DND-41 (cell line): ENCODE measurements at regions not wholly inside any gene's neighbourhood (a gene's known extent, or its start where the extent isn't known, plus 50 kb on each side); places are given as distances from the start of the nearest gene placed in this dataset.
A peak's percentile ranks its signal among the peaks of the same experiment; 100 is the strongest.

Experiments used
- ATAC-seq: fragments of 200-7000 bp; cut with Tn5 transposase; 3 replicates; pipeline ENCODE4 v1.9.1; 2021; ENCODE audit warnings: low read depth; ENCODE audit not compliant: insufficient read depth
- DNase-seq: peaks from one replicate; pipeline ENCODE4 v3.0.0-alpha.2; 2020
- H2AFZ ChIP-seq: 2 replicates; pipeline ENCODE4 v1.6.0; 2012; ENCODE audit warnings: low read depth, low read length
- H3K27ac ChIP-seq: 2 replicates; pipeline ENCODE4 v1.5.1; 2012; ENCODE audit warnings: low read length, inconsistent platforms
- H3K27me3 ChIP-seq: fragments of 200-600 bp; sonication (generic); 2 replicates; pipeline ENCODE4 v1.6.0; 2012; ENCODE audit warnings: low read length, mild to moderate bottlenecking, inconsistent platforms; ENCODE audit not compliant: insufficient read depth, poor library complexity
- H3K36me3 ChIP-seq: 2 replicates; pipeline ENCODE4 v1.5.1; 2012; ENCODE audit warnings: low read length, inconsistent platforms; ENCODE audit not compliant: insufficient read depth
- H3K4me1 ChIP-seq: 2 replicates; pipeline ENCODE4 v1.5.1; 2012; ENCODE audit warnings: mild to moderate bottlenecking, low read length; ENCODE audit not compliant: insufficient read depth
- H3K4me2 ChIP-seq: 2 replicates; pipeline ENCODE4 v1.6.0; 2012; ENCODE audit warnings: mild to moderate bottlenecking, moderate library complexity, low read length, inconsistent platforms; ENCODE audit not compliant: insufficient read depth
- H3K4me3 ChIP-seq, 2 experiments: fragments of 200-600 bp in 1 of 2; shearing (Covaris generic) in 1 of 2; 2 replicates each; pipeline ENCODE4 v1.5.1; 2012 to 2016; ENCODE audit warnings: inconsistent platforms in 2 of 2, low read length in 2 of 2, mild to moderate bottlenecking in 2 of 2, low read depth in 1 of 2, moderate library complexity in 1 of 2
- H3K79me2 ChIP-seq: 2 replicates; pipeline ENCODE4 v1.6.0; 2012; ENCODE audit warnings: low read length, inconsistent platforms; ENCODE audit not compliant: insufficient read depth
- H3K9ac ChIP-seq: 2 replicates; pipeline ENCODE4 v1.6.0; 2012; ENCODE audit warnings: low read depth, mild to moderate bottlenecking, inconsistent platforms, low read length, moderate library complexity
- H3K9me3 ChIP-seq: 2 replicates; pipeline ENCODE4 v1.5.1; 2012; ENCODE audit warnings: low read length, moderate library complexity, mild to moderate bottlenecking, inconsistent platforms; ENCODE audit not compliant: insufficient read depth, severe bottlenecking
- H4K20me1 ChIP-seq: 2 replicates; pipeline ENCODE4 v1.6.0; 2012; ENCODE audit warnings: low read length; ENCODE audit not compliant: insufficient read depth
- EZH2 ChIP-seq: IDR thresholded peaks from 3 replicates; pipeline ENCODE4 v1.6.1; 2012; ENCODE audit warnings: borderline replicate concordance, low read depth, mild to moderate bottlenecking, moderate library complexity, low read length, inconsistent platforms; ENCODE audit not compliant: severe bottlenecking
- TF ChIP-seq, protein P1 (sequence below): IDR thresholded peaks from 2 replicates; pipeline ENCODE4 v1.5.1; 2012; ENCODE audit warnings: borderline replicate concordance, low read length, moderate library complexity, mild to moderate bottlenecking; ENCODE audit not compliant: poor library complexity, severe bottlenecking; ENCODE audit errors: extremely low read depth

DNA sequence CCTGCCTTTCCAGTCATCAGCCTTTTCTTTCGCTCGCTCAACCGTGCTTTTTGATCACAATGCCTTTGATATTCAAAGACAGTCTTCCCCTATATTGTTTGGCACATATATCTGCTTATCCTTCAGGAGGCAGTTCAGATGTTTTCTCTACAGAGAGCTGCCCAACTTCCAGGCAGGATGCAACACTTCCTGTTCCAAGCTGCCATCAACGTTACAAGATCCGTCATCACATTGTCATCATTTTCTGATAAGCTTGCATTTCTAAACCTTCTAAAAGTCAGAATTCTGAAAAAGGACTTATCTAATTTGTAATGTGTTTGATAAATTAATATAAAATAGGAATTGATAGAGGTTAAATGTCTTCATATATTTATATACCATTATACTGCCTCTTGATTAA lies 574.2 kb downstream of the TBC1D4 start:
- DNase-seq, result no peak
- Histone ChIP-seq H3K36me3 (no peaks in the 10 kb centered on the region), H4K20me1 (no peaks in the 10 kb centered on the region), H3K9me3 (no peaks in the 10 kb centered on the region), H3K79me2 (no peaks in the 10 kb centered on the region), H3K27ac (no peak overlapping the region), H3K27me3 (no peaks in the 10 kb centered on the region), H3K9ac (no peak overlapping the region), H3K4me1 (no peaks in the 10 kb centered on the region), H3K4me2 (no peak overlapping the region), H2AFZ (no peak overlapping the region), H3K4me3 (no peak overlapping the region)
- TF ChIP-seq, protein P1, sequence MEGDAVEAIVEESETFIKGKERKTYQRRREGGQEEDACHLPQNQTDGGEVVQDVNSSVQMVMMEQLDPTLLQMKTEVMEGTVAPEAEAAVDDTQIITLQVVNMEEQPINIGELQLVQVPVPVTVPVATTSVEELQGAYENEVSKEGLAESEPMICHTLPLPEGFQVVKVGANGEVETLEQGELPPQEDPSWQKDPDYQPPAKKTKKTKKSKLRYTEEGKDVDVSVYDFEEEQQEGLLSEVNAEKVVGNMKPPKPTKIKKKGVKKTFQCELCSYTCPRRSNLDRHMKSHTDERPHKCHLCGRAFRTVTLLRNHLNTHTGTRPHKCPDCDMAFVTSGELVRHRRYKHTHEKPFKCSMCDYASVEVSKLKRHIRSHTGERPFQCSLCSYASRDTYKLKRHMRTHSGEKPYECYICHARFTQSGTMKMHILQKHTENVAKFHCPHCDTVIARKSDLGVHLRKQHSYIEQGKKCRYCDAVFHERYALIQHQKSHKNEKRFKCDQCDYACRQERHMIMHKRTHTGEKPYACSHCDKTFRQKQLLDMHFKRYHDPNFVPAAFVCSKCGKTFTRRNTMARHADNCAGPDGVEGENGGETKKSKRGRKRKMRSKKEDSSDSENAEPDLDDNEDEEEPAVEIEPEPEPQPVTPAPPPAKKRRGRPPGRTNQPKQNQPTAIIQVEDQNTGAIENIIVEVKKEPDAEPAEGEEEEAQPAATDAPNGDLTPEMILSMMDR, result no peak
- no peak for TF ChIP-seq EZH2
- ATAC-seq, result no peak

DNA sequence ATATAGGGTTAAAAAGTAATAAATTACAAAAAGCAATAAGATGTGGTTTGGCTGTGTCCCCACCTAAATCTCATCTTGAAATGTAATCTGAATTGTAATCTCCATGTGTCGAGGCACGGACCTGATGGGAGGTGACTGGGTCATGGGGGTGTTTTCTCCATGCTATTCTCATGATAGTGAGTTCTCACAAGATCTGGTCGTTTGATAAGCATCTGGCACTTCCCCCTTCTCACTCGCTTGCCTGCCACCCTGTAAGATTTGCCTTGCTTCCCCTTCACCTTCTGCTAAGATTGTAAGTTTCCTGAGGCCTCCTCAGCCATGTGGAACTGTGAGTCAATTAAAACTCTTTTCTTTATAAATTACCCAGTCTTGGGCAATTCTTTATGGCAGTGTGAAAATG lies 577.4 kb downstream of the TBC1D4 start:
- Histone ChIP-seq H2AFZ (no peak overlapping the region), H3K27me3 (no peaks in the 10 kb centered on the region), H3K4me3 (no peak overlapping the region), H3K4me2 (no peak overlapping the region), H3K4me1 (no peaks in the 10 kb centered on the region), H4K20me1 (no peaks in the 10 kb centered on the region), H3K9me3 (no peaks in the 10 kb centered on the region), H3K27ac (no peak overlapping the region), H3K9ac (no peak overlapping the region), H3K79me2 (no peaks in the 10 kb centered on the region), H3K36me3 (no peaks in the 10 kb centered on the region)
- peak; percentile 61; the same call in 2 of the 3 replicates for ATAC-seq
- TF ChIP-seq, protein P1, result no peak
- DNase-seq, result peak; percentile 9

DNA sequence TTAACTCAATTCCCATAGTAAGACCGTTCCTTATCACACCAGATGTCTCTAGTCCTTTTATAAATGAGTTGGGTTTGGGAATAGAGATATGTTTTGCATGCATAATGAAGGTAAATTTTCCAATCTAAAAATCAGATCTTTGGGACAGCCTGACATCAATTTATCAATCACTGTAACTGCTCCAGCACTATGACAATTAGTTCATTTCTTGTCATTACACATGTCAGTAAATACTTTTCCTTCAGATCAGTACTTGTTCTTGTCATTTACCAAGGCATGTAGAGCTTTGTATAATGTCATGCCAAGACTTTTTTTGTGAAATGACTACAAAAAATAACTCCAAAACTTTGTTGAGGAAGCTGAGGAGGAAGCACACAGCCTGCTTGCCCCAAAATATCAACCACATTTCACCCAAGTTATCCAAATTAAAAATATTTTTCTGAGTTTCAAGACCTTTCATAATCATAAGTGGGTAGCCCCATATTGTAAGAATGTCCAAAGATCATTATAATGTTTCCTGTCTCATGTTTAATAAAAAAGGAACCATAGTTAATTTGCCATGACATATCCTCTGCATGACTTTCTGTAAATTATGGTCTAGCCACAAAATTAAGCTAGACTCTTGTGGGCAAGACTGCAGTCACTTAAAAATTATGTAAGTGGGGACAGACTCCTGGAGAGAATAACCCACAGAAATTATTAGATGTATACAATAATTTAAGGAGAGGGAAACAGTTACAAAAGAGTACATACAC lies 586.8 kb downstream of the TBC1D4 start:
- Histone ChIP-seq H3K4me3 (no peak overlapping the region), H3K4me1 (no peaks in the 10 kb centered on the region), H4K20me1 (no peaks in the 10 kb centered on the region), H3K4me2 (no peak overlapping the region), H3K9me3 (no peaks in the 10 kb centered on the region), H3K27ac (no peak overlapping the region), H3K36me3 (no peaks in the 10 kb centered on the region), H3K27me3 (no peaks in the 10 kb centered on the region), H3K79me2 (no peaks in the 10 kb centered on the region), H2AFZ (no peak overlapping the region), H3K9ac (no peak overlapping the region)
- no peak for DNase-seq
- no peak for TF ChIP-seq EZH2
- TF ChIP-seq, protein P1, result no peak
- no peak for ATAC-seq
